ENCODE measurements at regions not wholly inside any gene's neighbourhood (a gene's known extent, or its start where the extent isn't known, plus 50 kb on each side); places are given as distances from the start of the nearest gene placed in this dataset.

DNA sequence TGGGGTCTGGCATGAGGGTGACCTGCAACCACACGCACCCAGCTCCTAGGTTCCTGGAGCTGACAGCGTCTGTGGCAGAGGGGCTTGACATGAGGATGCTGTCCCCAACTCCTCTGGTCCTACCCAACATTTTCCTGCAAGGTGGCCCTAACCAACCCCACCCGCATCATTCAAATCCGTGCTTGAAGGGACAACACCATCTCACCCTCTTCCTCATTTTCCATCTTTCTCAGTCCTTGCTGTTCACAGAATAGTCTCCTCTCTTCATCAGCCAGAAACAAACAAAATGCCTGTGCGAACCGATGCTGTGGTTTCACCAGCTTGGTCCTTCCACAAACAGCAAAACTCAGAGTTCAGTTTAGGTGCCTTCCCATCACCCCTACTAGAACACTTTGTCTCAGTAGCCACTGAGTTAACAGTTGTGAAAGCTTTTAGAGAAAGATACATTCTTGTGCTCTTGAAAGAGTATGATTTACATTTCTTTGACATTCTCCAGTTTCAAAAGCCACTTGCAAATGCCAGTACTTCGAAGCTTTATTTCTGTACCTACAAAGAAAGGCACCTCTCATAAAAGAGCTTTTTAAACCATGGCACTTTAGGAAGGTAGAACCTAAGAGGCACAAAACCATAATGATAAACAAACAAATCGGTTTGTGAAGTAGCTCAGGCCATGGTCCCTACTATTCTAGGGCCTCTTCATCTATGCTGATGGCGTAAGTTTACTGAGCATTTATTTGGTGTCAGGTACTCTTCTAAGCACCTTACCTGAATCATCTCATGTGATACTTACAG, 360.1 kb downstream of the SHQ1 start:
- TF ChIP-seq, protein P1, sequence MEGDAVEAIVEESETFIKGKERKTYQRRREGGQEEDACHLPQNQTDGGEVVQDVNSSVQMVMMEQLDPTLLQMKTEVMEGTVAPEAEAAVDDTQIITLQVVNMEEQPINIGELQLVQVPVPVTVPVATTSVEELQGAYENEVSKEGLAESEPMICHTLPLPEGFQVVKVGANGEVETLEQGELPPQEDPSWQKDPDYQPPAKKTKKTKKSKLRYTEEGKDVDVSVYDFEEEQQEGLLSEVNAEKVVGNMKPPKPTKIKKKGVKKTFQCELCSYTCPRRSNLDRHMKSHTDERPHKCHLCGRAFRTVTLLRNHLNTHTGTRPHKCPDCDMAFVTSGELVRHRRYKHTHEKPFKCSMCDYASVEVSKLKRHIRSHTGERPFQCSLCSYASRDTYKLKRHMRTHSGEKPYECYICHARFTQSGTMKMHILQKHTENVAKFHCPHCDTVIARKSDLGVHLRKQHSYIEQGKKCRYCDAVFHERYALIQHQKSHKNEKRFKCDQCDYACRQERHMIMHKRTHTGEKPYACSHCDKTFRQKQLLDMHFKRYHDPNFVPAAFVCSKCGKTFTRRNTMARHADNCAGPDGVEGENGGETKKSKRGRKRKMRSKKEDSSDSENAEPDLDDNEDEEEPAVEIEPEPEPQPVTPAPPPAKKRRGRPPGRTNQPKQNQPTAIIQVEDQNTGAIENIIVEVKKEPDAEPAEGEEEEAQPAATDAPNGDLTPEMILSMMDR (IDR thresholded peaks at IDR 0.05; ENCODE audit: low read depth, low read length): no peak
- no peak for TF ChIP-seq POLR2A (IDR thresholded peaks at IDR 0.05; ENCODE audit: extremely low read depth, insufficient read length)
